ENCODE measurements at regions not wholly inside any gene's neighbourhood (a gene's known extent, or its start where the extent isn't known, plus 50 kb on each side); places are given as distances from the start of the nearest gene placed in this dataset.

DNA sequence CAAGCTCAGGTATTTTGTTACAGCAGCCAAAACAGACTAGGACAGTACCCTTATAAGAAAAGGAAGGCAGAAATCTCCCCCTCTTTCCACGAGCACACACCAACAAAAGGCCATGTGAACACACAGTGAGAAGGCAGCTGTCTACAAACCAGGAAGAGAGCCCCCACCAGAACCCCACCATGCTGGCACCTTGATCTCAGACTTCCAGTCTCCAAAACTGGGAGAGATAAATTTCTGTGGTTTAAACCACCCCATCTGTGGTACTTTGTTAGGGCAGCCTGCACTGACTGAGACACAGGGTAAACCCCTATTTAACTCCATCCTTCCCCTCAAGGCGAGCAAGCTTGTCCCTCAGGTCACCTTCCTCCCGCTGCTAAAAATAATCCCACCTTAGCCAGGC lies 475.8 kb upstream of the JARID2 start:
- Mint-ChIP-seq H3K4me1 (ENCODE audit: low read depth) (peaks cover 3% of the 10 kb centered on the region), H3K36me3 (ENCODE audit: insufficient read depth) (no peaks in the 10 kb centered on the region), H3K27me3 (no peaks in the 10 kb centered on the region), H3K27ac (peak overlapping the region; percentile 55), H3K9me3 (ENCODE audit: low read depth) (peaks cover 3% of the 10 kb centered on the region), H3K4me3 (ENCODE audit: low read depth) (no peak overlapping the region)
- TF ChIP-seq, protein P1, sequence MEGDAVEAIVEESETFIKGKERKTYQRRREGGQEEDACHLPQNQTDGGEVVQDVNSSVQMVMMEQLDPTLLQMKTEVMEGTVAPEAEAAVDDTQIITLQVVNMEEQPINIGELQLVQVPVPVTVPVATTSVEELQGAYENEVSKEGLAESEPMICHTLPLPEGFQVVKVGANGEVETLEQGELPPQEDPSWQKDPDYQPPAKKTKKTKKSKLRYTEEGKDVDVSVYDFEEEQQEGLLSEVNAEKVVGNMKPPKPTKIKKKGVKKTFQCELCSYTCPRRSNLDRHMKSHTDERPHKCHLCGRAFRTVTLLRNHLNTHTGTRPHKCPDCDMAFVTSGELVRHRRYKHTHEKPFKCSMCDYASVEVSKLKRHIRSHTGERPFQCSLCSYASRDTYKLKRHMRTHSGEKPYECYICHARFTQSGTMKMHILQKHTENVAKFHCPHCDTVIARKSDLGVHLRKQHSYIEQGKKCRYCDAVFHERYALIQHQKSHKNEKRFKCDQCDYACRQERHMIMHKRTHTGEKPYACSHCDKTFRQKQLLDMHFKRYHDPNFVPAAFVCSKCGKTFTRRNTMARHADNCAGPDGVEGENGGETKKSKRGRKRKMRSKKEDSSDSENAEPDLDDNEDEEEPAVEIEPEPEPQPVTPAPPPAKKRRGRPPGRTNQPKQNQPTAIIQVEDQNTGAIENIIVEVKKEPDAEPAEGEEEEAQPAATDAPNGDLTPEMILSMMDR (IDR thresholded peaks at IDR 0.05; ENCODE audit: unreplicated experiment): no peak
- DNase-seq (ENCODE audit: low spot score, unreplicated experiment): no peak

DNA sequence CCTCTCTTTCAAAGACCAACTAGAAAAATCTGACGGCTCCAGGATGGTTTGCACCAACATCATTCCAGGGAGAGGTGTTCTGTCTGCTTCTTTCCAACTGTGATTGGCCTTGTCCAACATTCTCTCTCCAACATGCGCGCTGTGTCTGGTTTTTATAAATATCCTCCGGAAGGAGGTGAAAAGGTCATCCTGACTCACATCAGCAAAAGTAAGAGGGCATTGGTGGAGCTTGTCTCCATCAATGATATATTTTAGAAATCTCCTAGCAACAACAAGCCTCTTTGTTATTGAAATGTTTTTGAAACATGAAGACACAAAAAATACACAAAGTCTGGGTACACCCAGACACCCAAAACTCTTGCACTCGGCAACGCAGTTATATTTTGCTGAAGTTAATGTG lies 475.3 kb upstream of the JARID2 start:
- Mint-ChIP-seq H3K36me3 (ENCODE audit: insufficient read depth) (no peaks in the 10 kb centered on the region), H3K27ac (peak overlapping the region; percentile 55), H3K4me3 (ENCODE audit: low read depth) (no peak overlapping the region)

DNA sequence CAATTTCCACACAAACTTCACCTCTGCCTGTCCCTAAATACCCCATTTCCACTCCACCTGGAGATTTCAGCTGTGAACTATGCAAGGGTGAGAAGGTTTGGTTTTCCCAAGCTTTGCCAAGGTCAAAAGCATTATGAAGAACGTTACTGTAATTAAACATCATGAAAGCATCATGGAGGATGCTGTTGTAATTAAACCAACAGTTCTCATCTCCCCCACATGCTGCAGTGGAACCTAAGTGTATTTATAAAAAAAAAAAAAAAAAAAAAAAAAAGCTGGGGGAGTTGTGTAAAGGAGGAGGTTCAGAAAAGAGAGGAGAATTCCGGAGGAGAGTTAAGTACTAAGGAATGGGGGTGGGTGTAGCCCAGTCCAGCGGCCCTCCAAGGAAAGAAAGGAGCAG lies 474.9 kb upstream of the JARID2 start:
- H3K36me3 Mint-ChIP-seq (ENCODE audit: insufficient read depth): no peaks in the 10 kb centered on the region
- DNase-seq (ENCODE audit: low spot score, unreplicated experiment): no peak
- no peak overlapping the region for H3K4me3 Mint-ChIP-seq (ENCODE audit: low read depth)
- no peak overlapping the region for H3K27ac Mint-ChIP-seq
- peaks cover 7% of the 10 kb centered on the region for H3K4me1 Mint-ChIP-seq (ENCODE audit: low read depth)
- TF ChIP-seq, protein P1 (IDR thresholded peaks at IDR 0.05; ENCODE audit: unreplicated experiment): no peak
- H3K27me3 Mint-ChIP-seq: no peaks in the 10 kb centered on the region
- peaks cover 8% of the 10 kb centered on the region for H3K9me3 Mint-ChIP-seq (ENCODE audit: low read depth)

More for the DNA sequence above, 475.3 kb upstream of the JARID2 start:
- H3K27me3 Mint-ChIP-seq: no peaks in the 10 kb centered on the region
- peaks cover 4% of the 10 kb centered on the region for H3K9me3 Mint-ChIP-seq (ENCODE audit: low read depth)
- DNase-seq (ENCODE audit: low spot score, unreplicated experiment): no peak
- H3K4me1 Mint-ChIP-seq (ENCODE audit: low read depth): peaks cover 4% of the 10 kb centered on the region
- TF ChIP-seq, protein P1 (IDR thresholded peaks at IDR 0.05; ENCODE audit: unreplicated experiment): no peak

DNA sequence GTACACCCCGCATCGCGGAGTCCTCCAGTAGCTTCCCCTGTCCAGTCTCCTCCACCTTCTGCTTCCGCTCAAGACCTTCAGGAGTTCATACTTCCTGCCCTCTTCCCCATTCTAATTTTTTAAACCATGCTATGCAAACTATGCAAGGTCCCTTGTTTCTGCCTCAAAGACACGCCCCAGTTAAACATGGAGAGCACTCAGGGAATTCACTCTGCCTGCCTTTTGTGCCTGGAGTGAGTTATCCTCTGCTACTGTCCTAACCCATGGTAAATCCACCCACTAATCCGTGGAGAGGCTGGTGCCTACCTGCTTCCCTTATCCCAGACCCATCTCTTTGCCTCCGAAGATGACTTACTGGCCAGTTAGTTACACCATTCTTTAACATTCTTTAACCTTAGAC lies 473.7 kb upstream of the JARID2 start:
- H3K4me1 Mint-ChIP-seq (ENCODE audit: low read depth): peaks cover 16% of the 10 kb centered on the region

DNA sequence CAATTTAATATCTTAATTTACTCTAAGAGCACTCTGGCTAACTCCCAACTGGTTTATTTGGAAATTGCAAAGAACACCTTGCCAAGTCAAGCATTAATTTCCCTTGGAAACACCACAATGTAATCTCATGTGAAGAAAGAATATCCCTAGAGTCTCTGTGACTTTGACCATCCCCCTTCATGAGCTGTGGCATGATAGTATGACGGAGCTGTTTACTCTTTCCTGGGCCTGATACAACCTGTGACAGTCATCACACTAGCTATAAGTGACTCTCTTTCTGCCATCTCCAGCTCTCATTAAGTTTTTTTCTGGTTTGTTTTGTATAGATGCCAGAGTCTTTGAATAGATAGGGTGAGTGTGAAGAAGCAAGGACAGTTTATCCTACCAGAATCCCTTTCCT lies 470.3 kb upstream of the JARID2 start:
- no peaks in the 10 kb centered on the region for H3K27me3 Mint-ChIP-seq
- H3K36me3 Mint-ChIP-seq (ENCODE audit: insufficient read depth): no peaks in the 10 kb centered on the region
- TF ChIP-seq, protein P1 (IDR thresholded peaks at IDR 0.05; ENCODE audit: unreplicated experiment): no peak
- H3K27ac Mint-ChIP-seq: no peak overlapping the region
- H3K4me1 Mint-ChIP-seq (ENCODE audit: low read depth): peaks cover 28% of the 10 kb centered on the region
- no peak overlapping the region for H3K4me3 Mint-ChIP-seq (ENCODE audit: low read depth)
- no peak for DNase-seq (ENCODE audit: low spot score, unreplicated experiment)
- H3K9me3 Mint-ChIP-seq (ENCODE audit: low read depth): peaks cover 8% of the 10 kb centered on the region

More for the DNA sequence above, 473.7 kb upstream of the JARID2 start:
- Mint-ChIP-seq H3K27ac (no peak overlapping the region), H3K4me3 (ENCODE audit: low read depth) (no peak overlapping the region), H3K9me3 (ENCODE audit: low read depth) (peaks cover 8% of the 10 kb centered on the region), H3K27me3 (no peaks in the 10 kb centered on the region), H3K36me3 (ENCODE audit: insufficient read depth) (no peaks in the 10 kb centered on the region)
- DNase-seq (ENCODE audit: low spot score, unreplicated experiment): no peak
- TF ChIP-seq, protein P1 (IDR thresholded peaks at IDR 0.05; ENCODE audit: unreplicated experiment): no peak

Data from progenitor cell of endocrine pancreas (in vitro differentiated cells).